ENCODE measurements at regions not wholly inside any gene's neighbourhood (a gene's known extent, or its start where the extent isn't known, plus 50 kb on each side); places are given as distances from the start of the nearest gene placed in this dataset.

DNA sequence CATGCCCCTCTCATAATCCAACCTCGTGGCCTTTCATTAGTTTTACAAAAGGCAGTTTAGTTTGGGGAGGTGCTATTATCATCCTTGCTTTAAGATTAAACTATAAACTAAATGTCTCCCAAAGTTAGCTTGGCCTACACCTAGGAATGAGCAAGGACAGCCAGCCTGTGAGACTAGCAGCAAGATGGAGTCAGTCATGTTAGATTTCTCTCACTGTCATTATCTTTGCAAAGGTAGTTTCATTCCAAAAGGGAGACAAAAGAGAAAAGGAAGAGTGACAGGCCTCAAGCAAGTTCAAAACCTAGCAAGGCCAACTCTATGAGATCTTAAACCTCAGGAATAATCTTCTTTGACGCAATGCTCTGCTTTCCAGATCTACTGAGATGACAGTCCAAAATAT, 232.2 kb downstream of the UBE3D start:
- no peak for DNase-seq (ENCODE audit: low read depth in 2 of 2)
- Histone ChIP-seq H4K20me1 (ENCODE audit: control insufficient read depth, extremely low read depth, insufficient read depth, low read length) (no peaks in the 10 kb centered on the region), H3K9me3 (ENCODE audit: control insufficient read depth, insufficient read depth, low read depth, low read length) (no peaks in the 10 kb centered on the region), H3K27ac (ENCODE audit: insufficient read depth, low read length) (no peak overlapping the region), H3K79me2 (ENCODE audit: control insufficient read depth, insufficient read depth, low read length) (no peaks in the 10 kb centered on the region), H3K9ac (ENCODE audit: insufficient read depth, low read length) (no peak overlapping the region), H3K27me3 (ENCODE audit: control insufficient read depth, insufficient read depth, low read length) (no peaks in the 10 kb centered on the region), H2AFZ (ENCODE audit: low read length) (no peak overlapping the region), H3K4me2 (ENCODE audit: extremely low read depth, insufficient read depth, low read length) (no peak overlapping the region), H3K36me3 (ENCODE audit: control insufficient read depth, insufficient read depth, low read length) (no peaks in the 10 kb centered on the region), H3K4me3 (replicated peaks in 1 of 4; ENCODE audit: control extremely low read depth in 1 of 4, insufficient read depth in 1 of 4, low read depth in 3 of 4, low read length in 4 of 4) (no peak overlapping the region), H3K4me1 (ENCODE audit: control insufficient read depth, extremely low read depth, insufficient read depth, low read length) (no peaks in the 10 kb centered on the region)
- TF ChIP-seq, protein P1, sequence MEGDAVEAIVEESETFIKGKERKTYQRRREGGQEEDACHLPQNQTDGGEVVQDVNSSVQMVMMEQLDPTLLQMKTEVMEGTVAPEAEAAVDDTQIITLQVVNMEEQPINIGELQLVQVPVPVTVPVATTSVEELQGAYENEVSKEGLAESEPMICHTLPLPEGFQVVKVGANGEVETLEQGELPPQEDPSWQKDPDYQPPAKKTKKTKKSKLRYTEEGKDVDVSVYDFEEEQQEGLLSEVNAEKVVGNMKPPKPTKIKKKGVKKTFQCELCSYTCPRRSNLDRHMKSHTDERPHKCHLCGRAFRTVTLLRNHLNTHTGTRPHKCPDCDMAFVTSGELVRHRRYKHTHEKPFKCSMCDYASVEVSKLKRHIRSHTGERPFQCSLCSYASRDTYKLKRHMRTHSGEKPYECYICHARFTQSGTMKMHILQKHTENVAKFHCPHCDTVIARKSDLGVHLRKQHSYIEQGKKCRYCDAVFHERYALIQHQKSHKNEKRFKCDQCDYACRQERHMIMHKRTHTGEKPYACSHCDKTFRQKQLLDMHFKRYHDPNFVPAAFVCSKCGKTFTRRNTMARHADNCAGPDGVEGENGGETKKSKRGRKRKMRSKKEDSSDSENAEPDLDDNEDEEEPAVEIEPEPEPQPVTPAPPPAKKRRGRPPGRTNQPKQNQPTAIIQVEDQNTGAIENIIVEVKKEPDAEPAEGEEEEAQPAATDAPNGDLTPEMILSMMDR (conservative IDR thresholded peaks at IDR 0.05 in 1 of 2, IDR thresholded peaks at IDR 0.05 in 1 of 2; ENCODE audit: low read depth in 1 of 2, low read length in 2 of 2): no peak
- TF ChIP-seq EZH2 (IDR thresholded peaks at IDR 0.05; ENCODE audit: low read length, missing control alignments): no peak

DNA sequence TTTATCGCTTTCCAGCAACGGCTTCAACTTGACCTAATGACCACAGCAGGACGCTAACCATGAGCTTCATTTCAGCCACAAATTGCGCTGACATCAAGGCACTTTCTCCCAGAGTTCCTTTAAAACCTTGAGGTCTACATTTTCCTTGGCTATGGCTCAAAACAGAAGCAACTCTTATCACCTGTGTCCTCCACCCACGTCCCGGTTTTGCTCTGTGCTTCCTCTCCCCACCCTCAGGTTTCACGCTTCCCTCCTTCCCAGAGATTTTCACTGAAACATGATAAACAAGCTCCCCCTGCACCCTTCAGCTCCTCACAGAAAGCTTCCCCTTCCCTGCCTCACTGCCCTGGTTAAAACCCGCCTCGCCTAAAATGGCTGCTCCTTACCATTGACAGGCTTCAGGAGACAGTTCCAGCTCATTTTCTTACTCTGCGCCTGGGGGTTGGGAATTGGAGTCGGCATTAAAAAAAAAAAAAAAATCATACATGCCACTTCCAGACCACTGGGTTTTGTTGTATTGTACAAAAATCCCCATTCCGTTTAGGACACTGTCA, 229.5 kb downstream of the UBE3D start:
- Histone ChIP-seq H3K9me3 (ENCODE audit: control insufficient read depth, insufficient read depth, low read depth, low read length) (no peaks in the 10 kb centered on the region), H3K4me2 (ENCODE audit: extremely low read depth, insufficient read depth, low read length) (no peak overlapping the region), H3K9ac (ENCODE audit: insufficient read depth, low read length) (no peak overlapping the region), H2AFZ (ENCODE audit: low read length) (no peak overlapping the region), H3K79me2 (ENCODE audit: control insufficient read depth, insufficient read depth, low read length) (no peaks in the 10 kb centered on the region), H3K27ac (ENCODE audit: insufficient read depth, low read length) (no peak overlapping the region), H3K36me3 (ENCODE audit: control insufficient read depth, insufficient read depth, low read length) (no peaks in the 10 kb centered on the region), H4K20me1 (ENCODE audit: control insufficient read depth, extremely low read depth, insufficient read depth, low read length) (no peaks in the 10 kb centered on the region), H3K4me3 (replicated peaks in 1 of 4; ENCODE audit: control extremely low read depth in 1 of 4, insufficient read depth in 1 of 4, low read depth in 3 of 4, low read length in 4 of 4) (no peak overlapping the region), H3K27me3 (ENCODE audit: control insufficient read depth, insufficient read depth, low read length) (no peaks in the 10 kb centered on the region), H3K4me1 (ENCODE audit: control insufficient read depth, extremely low read depth, insufficient read depth, low read length) (no peaks in the 10 kb centered on the region)
- no peak for DNase-seq (ENCODE audit: low read depth in 2 of 2)
- TF ChIP-seq, protein P1 (conservative IDR thresholded peaks at IDR 0.05 in 1 of 2, IDR thresholded peaks at IDR 0.05 in 1 of 2; ENCODE audit: low read depth in 1 of 2, low read length in 2 of 2): no peak

DNA sequence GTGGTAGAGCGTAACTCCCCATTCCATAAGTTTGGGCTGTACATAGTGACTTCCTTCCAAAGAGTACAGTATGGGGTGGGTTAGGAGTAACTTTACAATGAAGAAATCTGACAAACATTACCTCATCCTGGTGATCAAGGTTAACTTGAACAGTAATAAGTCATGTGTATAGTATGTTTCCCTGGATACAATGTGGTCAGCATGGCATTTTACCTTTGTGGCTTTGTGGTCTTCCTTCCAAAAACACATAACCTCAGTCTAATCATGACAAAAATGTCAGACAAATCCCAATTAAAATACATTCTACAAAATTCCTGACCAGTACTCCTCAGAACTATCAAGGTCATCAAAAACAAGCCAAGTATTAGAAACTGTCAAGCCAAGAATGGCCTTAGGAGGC, 225.1 kb downstream of the UBE3D start:
- Histone ChIP-seq H3K9ac (ENCODE audit: insufficient read depth, low read length) (no peak overlapping the region), H3K27ac (ENCODE audit: insufficient read depth, low read length) (no peak overlapping the region), H3K4me3 (replicated peaks in 1 of 4; ENCODE audit: control extremely low read depth in 1 of 4, insufficient read depth in 1 of 4, low read depth in 3 of 4, low read length in 4 of 4) (no peak overlapping the region), H3K27me3 (ENCODE audit: control insufficient read depth, insufficient read depth, low read length) (no peaks in the 10 kb centered on the region), H4K20me1 (ENCODE audit: control insufficient read depth, extremely low read depth, insufficient read depth, low read length) (no peaks in the 10 kb centered on the region), H3K79me2 (ENCODE audit: control insufficient read depth, insufficient read depth, low read length) (no peaks in the 10 kb centered on the region), H2AFZ (ENCODE audit: low read length) (no peak overlapping the region), H3K9me3 (ENCODE audit: control insufficient read depth, insufficient read depth, low read depth, low read length) (no peaks in the 10 kb centered on the region), H3K4me2 (ENCODE audit: extremely low read depth, insufficient read depth, low read length) (no peak overlapping the region), H3K4me1 (ENCODE audit: control insufficient read depth, extremely low read depth, insufficient read depth, low read length) (no peaks in the 10 kb centered on the region), H3K36me3 (ENCODE audit: control insufficient read depth, insufficient read depth, low read length) (no peaks in the 10 kb centered on the region)
- peak in 1 of 2 donors; percentile 79 for DNase-seq (ENCODE audit: low read depth in 2 of 2)
- TF ChIP-seq, protein P1 (conservative IDR thresholded peaks at IDR 0.05 in 1 of 2, IDR thresholded peaks at IDR 0.05 in 1 of 2; ENCODE audit: low read depth in 1 of 2, low read length in 2 of 2): no peak
- no peak for TF ChIP-seq EZH2 (IDR thresholded peaks at IDR 0.05; ENCODE audit: low read length, missing control alignments)

Measured in fibroblast of lung (primary cell).